ENCODE measurements at regions not wholly inside any gene's neighbourhood (a gene's known extent, or its start where the extent isn't known, plus 50 kb on each side); places are given as distances from the start of the nearest gene placed in this dataset.

GRCh38 chr2:10215393-10215935, 87.2 kb upstream of the HPCAL1 start:
- Histone ChIP-seq H3K27me3 (peaks cover 18% of the 10 kb centered on the region), H3K27ac (no peak overlapping the region), H3K36me3 (no peaks in the 10 kb centered on the region), H3K4me1 (no peaks in the 10 kb centered on the region), H3K4me3 (no peak overlapping the region), H3K9me3 (no peaks in the 10 kb centered on the region)
- TF ChIP-seq EP300 (IDR thresholded peaks at IDR 0.05) (no peak), POLR2A (IDR thresholded peaks at IDR 0.05) (no peak), POLR2AphosphoS5 (IDR thresholded peaks at IDR 0.05) (no peak)
- WGBS, 2 donors (ENCODE audit: low coverage in 1 of 2), result 84 to 95% methylated on average over 5 of the region's 7 CpGs
- no peak for ATAC-seq

GRCh38 chr2:10216677-10217488, 85.8 kb upstream of the HPCAL1 start:
- TF ChIP-seq EP300 (IDR thresholded peaks at IDR 0.05), result no peak
- TF ChIP-seq POLR2AphosphoS5 (IDR thresholded peaks at IDR 0.05), result no peak
- TF ChIP-seq CTCF (IDR thresholded peaks at IDR 0.05), result no peak
- TF ChIP-seq POLR2A (IDR thresholded peaks at IDR 0.05), result no peak
- no peaks in the 10 kb centered on the region for H3K4me1 ChIP-seq
- H3K27me3 ChIP-seq, result peaks cover 28% of the 10 kb centered on the region
- ATAC-seq, result no peak
- H3K36me3 ChIP-seq, result no peaks in the 10 kb centered on the region
- no peaks in the 10 kb centered on the region for H3K9me3 ChIP-seq
- WGBS, 2 donors (ENCODE audit: low coverage in 1 of 2), result 60 to 74% methylated on average over 16 to 18 of the region's 28 CpGs
- H3K4me3 ChIP-seq, result no peak overlapping the region
- H3K27ac ChIP-seq, result no peak overlapping the region

- no peaks in the 10 kb centered on the region for H3K9me3 ChIP-seq
- H3K27me3 ChIP-seq, result peaks cover 28% of the 10 kb centered on the region
- no CpG with 5 or more reads among the region's 20 CpGs for WGBS, 2 donors (ENCODE audit: low coverage in 1 of 2)
- H3K4me3 ChIP-seq, result no peak overlapping the region
- H3K4me1 ChIP-seq, result no peaks in the 10 kb centered on the region
- H3K27ac ChIP-seq, result no peak overlapping the region
- no peak for ATAC-seq
- TF ChIP-seq CTCF (IDR thresholded peaks at IDR 0.05) (no peak), POLR2AphosphoS5 (IDR thresholded peaks at IDR 0.05) (no peak), POLR2A (IDR thresholded peaks at IDR 0.05) (no peak), EP300 (IDR thresholded peaks at IDR 0.05) (no peak)
- no peaks in the 10 kb centered on the region for H3K36me3 ChIP-seq
These were observed 84.9 kb upstream of the HPCAL1 start for GRCh38 chr2:10217489-10218435.

- no peak for TF ChIP-seq CTCF (IDR thresholded peaks at IDR 0.05)
- no peak overlapping the region for H3K4me3 ChIP-seq
- H3K36me3 ChIP-seq, result no peaks in the 10 kb centered on the region
- H3K9me3 ChIP-seq, result no peaks in the 10 kb centered on the region
- no peak overlapping the region for H3K27ac ChIP-seq
- peaks cover 28% of the 10 kb centered on the region for H3K27me3 ChIP-seq
- H3K4me1 ChIP-seq, result no peaks in the 10 kb centered on the region
- 64 to 84% methylated on average over 7 of the region's 26 CpGs for WGBS, 2 donors (ENCODE audit: low coverage in 1 of 2)
- no peak for ATAC-seq
These were observed 82.4 kb upstream of the HPCAL1 start for GRCh38 chr2:10220045-10220901.
